Muscle of arm (tissue), 1 donor: ENCODE measurements at regions not wholly inside any gene's neighbourhood (a gene's known extent, or its start where the extent isn't known, plus 50 kb on each side); places are given as distances from the start of the nearest gene placed in this dataset.
"Not testable (repeated sequence)": the region's sequence is repeated elsewhere in the genome, so short reads cannot be mapped to it uniquely, and the experiment has no call there.

Source experiments
- DNase-seq: peaks from one replicate; pipeline ENCODE4 v3.0.0-alpha.2; 2013

DNA sequence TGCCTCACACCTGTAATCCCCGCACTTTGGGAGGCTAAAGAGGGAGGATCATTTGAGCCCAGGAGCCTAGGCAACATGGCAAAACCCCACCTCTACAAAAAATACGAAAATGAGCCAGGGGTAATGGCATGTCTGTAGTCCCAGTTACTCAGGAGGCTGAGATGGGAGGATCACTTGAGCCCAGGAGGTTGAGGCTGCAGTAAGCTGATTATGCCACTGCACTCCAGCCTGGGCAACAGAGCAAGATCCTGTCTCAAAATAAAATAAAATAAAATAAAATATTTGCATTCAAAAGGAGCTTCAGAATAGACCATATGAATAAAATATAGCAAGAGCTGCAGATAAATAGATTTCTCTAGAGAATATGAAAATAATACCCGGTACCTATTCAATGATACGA lies 71.5 kb upstream of the ATF7IP2 start:
- DNase-seq, result no peak

DNA sequence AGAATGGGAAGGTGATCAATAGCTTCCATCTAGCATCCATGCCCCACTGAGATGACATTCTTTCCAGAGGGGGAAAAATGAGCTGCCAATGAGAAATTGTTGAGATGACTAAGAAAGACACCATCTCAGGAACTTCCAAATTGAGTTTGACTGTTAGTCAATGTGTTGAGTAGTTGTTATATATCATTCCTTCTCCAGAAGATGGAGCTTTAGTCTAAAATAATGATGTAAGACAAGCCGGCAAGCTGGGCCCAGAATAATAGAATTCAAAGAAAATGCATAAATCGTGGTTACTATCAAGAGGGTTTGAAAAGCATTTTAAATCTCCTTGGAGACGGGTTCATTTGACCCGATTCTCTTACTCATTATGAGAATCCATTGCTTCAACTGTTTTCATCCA lies 71.0 kb upstream of the ATF7IP2 start:
- DNase-seq, result no peak

DNA sequence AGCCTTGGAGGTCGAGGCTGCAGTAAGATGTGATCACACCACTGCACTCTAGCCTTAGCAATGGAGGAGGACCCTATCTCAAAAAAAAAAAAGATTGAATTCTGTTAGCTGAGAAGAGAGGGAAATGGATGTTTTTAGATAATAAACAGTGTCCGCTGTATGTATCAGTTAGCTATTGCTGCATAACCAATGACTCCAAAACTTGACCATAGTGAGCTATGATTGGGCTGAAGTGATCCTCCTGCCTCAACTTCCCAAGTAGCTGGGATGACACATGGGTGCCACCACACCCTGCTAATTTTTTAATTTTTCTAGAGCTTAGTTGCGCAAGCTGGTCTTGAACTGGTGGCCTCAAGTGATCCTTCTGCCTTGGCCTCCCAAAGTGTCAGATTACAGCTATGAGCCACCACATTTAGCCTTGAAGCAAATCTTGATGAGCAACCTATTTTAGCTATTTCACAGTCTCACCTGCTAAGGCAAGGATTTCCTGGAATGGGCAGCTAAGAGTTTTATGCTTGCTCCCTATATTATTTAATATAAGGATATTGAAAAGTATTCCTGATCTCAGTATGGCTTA lies 68.3 kb upstream of the ATF7IP2 start:
- no peak for DNase-seq

DNA sequence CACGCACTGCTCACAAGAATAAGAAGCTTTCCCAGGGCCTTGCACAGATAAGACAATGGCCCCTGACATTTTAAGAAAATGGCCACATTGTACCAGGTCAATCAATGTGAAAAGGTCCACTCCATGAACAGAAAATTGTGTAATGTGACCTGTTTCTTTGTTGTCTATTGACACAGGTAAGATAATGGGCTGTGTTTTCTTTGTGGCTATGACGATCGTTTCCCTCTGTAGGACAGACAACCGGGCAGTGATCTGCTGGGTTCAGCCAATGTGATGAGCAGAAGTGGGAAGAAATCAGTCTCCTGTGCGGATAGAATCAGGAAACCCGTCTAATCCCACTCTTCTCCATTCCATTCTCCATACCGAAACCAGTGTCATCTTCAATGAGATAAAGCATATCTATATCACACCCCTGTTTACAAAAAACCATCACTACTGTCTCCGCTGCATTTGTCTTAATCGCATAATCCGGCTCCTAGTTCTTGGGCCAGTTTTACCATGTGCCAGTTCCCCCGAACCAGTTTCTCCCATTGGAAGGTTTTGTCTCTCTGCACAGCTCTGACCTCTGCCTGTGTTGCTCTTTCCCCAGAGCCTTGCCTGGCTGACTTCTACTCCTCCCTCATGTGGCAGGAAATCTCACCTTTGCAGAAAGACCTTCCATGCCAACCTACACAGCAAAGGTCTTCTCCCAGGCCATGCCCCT lies 66.9 kb upstream of the ATF7IP2 start:
- no peak for DNase-seq

DNA sequence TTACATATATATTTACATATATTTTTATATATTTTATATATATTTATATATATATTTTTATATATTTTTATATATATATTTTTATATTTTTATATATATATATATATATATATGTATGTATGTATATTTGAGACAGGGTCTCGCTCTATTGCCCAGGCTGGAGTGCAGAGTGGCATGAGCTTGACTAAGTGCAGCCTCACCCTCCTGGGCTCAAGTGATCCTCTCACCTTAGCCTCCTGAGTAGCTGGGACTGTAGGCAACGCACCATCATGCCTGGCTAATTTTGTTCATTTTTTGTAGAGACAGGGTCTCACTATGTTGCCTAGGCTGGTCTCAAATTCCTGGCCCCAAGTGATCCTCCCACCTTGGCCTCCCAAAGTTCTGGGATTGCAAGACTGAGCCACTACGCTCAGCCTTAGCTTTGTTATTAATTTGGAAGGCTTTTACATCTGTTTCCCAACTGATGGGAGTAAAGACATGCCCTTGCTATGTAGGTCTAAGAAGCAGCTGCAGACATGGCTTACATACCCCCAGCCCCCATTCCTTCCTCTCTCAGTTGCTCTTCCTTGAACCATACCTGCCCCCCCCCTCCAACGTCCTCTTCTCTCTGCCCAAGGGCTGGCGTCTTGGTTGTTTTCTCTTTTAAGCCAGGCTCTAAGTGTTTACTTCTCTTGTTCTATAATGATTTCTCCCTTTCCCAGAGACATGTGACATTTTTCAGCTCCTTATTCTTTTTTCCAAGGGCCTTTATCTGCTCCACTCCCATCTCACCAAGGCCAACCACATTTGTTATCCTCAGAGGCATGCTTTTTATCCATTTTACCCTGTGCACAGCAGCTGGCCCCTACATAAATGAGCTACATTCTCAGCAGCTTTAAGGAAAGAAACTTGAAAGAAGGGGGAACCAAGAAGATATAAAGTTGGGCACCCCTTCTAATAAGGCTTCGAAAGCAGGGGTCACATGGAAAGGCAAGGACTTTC lies 64.2 kb upstream of the ATF7IP2 start:
- DNase-seq, result no peak

DNA sequence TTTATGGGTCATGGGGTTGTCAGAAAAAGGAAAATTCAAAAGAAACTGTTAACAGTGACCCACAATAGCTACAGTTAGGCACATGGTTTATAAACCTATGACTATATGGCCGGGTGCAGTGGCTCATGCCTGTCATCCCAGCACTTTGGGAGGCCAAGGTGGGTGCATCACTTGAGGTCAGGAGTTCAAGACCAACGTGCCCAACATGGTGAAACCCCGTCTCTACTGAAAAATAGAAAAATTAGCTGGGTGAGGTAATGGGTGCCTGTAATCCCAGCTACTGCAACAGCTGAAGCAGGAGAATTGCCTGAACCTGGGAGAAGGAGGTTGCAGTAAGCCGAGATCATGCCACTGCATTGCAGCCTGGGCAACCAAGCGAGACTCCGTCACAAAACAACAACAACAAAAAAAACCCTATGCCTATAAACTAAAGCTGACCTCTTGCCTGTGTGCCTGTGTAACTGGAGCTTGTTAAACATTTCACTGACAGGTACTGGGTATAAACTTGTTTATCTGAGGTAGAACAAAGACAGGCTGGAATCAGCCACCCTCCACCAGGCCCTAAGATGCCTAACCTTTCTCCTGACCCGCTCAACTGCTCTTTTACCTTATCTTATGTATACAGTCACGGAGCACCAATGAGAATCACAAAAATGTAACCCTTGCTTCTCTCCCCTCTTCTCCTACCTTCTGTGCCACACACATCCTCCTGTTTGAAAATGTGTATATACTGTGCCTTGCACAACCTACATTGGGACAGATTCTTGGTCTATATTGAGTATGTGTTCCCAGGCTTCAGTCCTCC lies 62.9 kb upstream of the ATF7IP2 start:
- no peak for DNase-seq

DNA sequence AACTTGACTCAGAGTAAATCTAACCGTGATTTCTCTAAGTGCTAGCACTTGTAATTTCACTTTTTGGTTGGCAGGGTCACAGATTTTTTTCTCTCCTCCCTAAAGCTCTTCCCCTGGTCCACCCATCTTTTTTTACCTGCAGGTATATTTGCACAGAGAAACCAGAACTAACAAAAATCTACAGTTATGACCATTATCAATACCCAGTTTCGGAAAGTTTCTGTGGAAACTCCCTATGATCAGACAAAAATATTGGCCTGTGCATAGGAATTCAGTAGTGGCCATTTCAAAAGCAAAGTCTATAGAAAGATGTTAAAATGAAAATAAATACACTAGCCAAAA lies 62.4 kb upstream of the ATF7IP2 start:
- no peak for DNase-seq

DNA sequence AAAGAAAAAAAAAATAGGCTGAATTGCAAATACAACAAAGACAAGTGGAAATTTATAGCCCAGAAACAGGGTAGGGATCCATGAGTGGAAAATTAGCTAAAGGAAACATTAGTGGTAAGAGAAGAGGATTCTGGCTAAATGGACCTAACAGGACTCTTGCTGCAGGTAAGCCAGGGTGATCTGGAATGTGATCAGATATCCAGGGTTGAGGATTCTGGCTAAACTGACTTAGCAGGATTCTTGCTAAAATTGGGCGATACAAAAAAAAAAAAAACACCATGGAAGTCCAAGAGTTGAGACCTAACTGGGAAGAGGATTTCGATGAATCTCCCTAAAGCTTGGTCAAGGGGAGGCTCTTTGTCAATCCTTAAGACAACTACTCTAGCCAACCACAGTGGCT lies 61.7 kb upstream of the ATF7IP2 start:
- no peak for DNase-seq

DNA sequence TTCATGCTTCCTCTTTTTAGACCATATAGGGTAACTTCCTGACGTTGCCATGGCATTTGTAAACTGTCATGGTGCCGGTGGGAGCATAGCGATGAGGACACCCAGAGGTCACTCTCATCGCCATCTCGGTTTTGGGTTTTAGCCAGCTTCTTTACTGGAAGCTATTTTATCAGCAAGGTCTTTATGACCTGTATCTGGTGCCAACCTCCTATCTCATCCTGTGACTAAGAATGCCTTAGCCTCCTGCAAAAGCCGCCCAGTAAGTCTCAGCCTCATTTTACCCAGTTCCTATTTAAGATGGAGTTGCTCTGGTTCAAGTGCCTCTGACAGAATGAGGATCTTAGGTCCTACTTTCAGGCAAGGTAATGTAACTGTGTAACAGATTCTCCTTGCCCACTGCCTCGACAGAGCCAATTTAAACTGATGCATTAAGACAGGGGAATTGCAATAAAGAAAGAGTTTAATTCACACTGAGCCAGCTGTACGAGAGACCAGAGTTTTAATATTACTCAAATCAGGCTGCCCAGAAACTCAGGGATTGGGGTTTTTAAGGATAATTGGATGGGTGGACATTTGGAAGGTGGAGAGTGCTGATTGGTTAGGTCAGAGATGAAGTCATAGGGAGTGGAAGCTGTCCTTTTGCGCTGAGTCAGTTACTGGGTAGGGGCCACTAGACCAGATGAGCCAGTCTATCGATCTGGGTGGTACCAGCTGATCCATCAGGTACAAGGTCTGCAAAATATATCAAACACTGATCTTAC lies 59.9 kb upstream of the ATF7IP2 start:
- DNase-seq, result no peak

DNA sequence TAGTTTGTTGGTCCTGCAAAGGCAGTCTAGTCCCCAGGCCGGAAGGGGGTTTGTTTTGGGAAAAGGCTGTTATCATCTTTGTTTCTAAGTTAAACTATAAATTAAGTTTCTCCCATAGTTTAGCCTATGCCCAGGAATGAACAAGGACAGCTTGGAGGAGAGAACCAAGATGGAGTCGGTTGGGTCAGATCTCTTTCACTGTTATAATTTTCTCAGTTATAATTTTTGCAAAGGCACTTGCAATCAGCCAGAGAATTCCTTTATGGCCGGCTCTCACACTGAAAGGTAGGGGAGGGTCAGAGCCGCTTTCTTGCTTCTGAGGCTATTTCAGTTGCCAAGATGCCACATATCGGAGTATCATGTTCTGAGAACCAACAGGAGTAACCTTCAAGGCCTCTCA lies 59.2 kb upstream of the ATF7IP2 start:
- DNase-seq, result no peak

DNA sequence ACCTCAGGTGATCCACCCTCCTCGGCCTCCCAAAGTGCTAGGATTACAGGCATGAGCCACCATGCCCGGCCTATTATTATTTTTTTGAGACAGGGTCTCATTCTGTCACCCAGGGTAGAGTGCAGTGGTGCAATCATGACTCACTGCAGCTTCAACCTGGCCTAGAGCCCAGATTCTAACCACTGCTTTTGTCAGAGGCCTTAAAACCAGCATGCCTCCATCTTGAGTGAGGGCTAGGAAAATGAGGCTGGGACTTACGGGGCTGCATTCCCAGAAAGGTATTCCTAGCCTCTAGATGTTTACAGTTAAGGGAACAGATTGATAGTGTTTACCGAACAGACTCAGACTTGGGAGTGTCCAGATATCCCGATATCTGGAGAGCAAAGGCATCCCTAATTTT lies 57.6 kb upstream of the ATF7IP2 start:
- not testable (repeated sequence) for DNase-seq

DNA sequence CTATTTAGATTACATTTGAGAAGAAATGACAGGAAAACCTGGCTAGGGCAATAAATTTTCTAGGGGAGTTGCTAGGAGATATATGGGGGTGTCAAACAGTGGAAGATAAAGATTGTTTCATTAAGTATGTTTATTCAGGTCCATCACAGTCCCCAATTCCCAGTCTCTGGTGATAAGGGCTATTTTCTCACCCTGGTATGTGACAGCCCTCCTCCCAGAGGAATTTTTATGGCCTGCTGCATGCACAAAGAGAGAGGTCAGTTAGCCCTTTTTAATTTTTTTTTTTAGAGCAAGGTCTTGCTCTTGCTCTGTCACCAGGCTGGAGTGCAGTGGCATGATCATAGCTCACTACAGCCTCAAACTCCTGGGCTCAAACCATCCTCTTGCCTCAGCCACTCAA lies 53.6 kb upstream of the ATF7IP2 start:
- no peak for DNase-seq

DNA sequence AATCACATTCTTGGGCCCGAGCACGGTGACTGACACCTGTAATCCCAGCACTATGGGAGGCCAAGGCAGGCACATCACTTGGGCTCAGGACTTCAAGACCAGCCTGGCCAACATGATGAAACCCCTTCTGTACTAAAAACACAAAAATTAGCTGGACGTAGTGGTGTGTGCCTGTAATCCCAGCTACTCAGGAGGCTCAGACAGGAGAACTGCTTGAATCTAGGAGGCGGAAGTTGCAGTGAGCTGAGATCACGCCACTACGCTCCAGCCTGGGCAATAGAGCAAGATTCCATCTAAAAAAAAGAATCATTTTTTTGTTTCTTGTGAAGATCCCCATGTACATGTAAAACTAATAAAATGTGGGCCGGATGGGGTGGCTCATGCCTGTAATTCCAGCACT lies 53.1 kb upstream of the ATF7IP2 start:
- no peak for DNase-seq

DNA sequence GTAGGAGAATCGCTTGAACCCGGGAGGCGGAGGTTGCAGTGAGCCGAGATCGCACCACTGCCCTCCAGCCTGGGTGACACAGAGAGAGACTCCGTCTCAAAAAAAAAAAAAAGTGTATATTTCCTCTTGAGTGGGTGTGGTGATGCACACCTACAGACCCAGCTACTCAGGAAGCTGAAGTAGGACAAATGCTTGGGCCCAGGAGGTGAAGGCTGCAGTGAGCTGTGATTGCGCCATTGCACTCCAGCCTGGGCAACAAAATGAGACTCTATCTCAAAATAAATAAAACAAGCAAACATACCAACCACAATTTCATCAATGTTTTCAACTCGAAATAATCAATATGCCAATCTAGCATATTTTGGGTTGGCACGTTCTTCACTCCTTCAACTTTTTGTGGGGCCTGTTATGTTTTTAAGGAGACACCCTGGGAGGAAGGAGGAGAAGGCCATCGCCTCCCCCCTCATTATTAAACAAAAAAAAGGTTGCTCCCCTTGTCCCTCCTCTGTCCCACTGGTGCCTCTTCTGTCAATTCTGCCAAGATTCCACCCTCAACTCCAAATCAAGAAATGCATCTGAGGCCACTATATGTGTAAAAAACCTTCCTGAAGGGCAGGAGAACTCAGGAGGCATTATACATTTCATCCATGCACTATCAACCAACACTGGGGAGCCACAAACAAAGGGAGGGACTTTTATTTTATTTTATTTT lies 52.4 kb upstream of the ATF7IP2 start:
- no peak for DNase-seq

DNA sequence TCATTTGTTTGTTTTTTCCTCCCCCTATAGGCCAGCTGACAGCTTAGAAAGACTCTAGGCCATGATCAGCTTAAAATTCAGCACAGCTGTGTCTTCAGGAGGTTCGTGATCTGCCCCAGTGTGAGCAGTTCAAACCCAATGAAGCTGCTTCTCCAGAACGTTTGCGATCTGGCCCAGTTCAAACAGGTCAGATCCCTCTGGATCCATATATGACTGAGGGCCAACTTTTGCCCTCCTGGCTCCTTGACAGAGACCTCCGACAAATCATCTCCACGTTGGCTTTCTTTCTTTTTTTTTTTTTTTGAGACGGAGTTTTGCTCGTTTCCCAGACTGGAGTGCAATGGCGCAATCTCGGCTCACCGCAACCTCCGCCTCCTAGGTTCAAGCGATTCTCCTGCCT lies 50.2 kb upstream of the ATF7IP2 start:
- DNase-seq, result no peak
